IMR-90 (cell line): ENCODE measurements at regions not wholly inside any gene's neighbourhood (a gene's known extent, or its start where the extent isn't known, plus 50 kb on each side); places are given as distances from the start of the nearest gene placed in this dataset.

Source experiments
- ATAC-seq: fragments of 200-7000 bp; cut with Tn5 transposase; 2 replicates; pipeline ENCODE4 v1.9.1; 2020; ENCODE audit warnings: low read depth, mild to moderate bottlenecking, moderate library complexity
- BruUV-seq: library from RNA; stranded (reverse); fragments of 400-500 nt; replicated peaks from 2 replicates; lab custom pipeline; 2021; lab: Mats Ljungman, UMichigan
- CTCF ChIA-PET: fragments of 300-600 bp; formaldehyde crosslinking; extraction: SDS; loops from one replicate; lab custom pipeline; 2021; ENCODE audit warnings: antibody characterized with exemption; lab: Yijun Ruan, JAX
- POLR2A ChIA-PET: fragments of 300-600 bp; sonication (Branson Sonifier 250); formaldehyde crosslinking; loops from one replicate; lab custom pipeline; 2022; ENCODE audit warnings: antibody characterized with exemption; ENCODE audit not compliant: unreplicated experiment; lab: Charles Lee
- DNase-seq: peaks from one replicate; pipeline ENCODE4 v3.0.0; 2013
- H2AFZ ChIP-seq: replicated peaks from 2 replicates; pipeline ENCODE3; 2013; ENCODE audit warnings: low read length, mild to moderate bottlenecking; ENCODE audit not compliant: poor library complexity
- H2AK5ac ChIP-seq: 2 replicates; pipeline ENCODE4 v1.6.1; 2013; ENCODE audit warnings: low read depth, low read length, inconsistent platforms
- H2AK9ac ChIP-seq: replicated peaks from 2 replicates; pipeline ENCODE3; 2013; ENCODE audit warnings: mild to moderate bottlenecking, low read depth, low read length, moderate library complexity; ENCODE audit not compliant: poor library complexity
- H2BK120ac ChIP-seq: 2 replicates; pipeline ENCODE4 v1.6.1; 2013; ENCODE audit warnings: low read depth, low read length, inconsistent platforms
- H2BK15ac ChIP-seq: 3 replicates; pipeline ENCODE4 v1.6.1; 2013; ENCODE audit warnings: low read depth, low read length, inconsistent platforms
- H2BK20ac ChIP-seq: 2 replicates; pipeline ENCODE4 v1.6.1; 2013; ENCODE audit warnings: low read depth, mild to moderate bottlenecking, inconsistent platforms, low read length, moderate library complexity
- H2BK5ac ChIP-seq: 2 replicates; pipeline ENCODE4 v1.6.1; 2013; ENCODE audit warnings: mild to moderate bottlenecking, low read depth, low read length, inconsistent platforms; ENCODE audit not compliant: poor library complexity, severe bottlenecking
- H3K14ac ChIP-seq: replicated peaks from 2 replicates; pipeline ENCODE4 v1.6.1; 2013; ENCODE audit warnings: low read depth, low read length, inconsistent platforms
- H3K18ac ChIP-seq: 2 replicates; pipeline ENCODE4 v1.6.1; 2013; ENCODE audit warnings: low read depth, low read length, control low read depth
- H3K23ac ChIP-seq: 2 replicates; pipeline ENCODE4 v1.6.1; 2013; ENCODE audit warnings: low read depth, low read length, inconsistent platforms
- H3K27ac ChIP-seq: 2 replicates; pipeline ENCODE4 v1.5.1; 2013; ENCODE audit warnings: mild to moderate bottlenecking, control low read depth, low read length; ENCODE audit not compliant: insufficient read depth
- H3K27me3 ChIP-seq: 2 replicates; pipeline ENCODE4 v1.6.1; 2013; ENCODE audit warnings: low read length; ENCODE audit not compliant: control insufficient read depth, insufficient read depth
- H3K36me3 ChIP-seq: 2 replicates; pipeline ENCODE4 v1.6.1; 2013; ENCODE audit warnings: low read length, mixed read lengths; ENCODE audit not compliant: control insufficient read depth, insufficient read depth
- H3K4ac ChIP-seq: 2 replicates; pipeline ENCODE4 v1.6.1; 2013; ENCODE audit warnings: low read depth, low read length, inconsistent platforms
- H3K4me1 ChIP-seq: 2 replicates; pipeline ENCODE4 v1.6.1; 2013; ENCODE audit warnings: low read length, mixed read lengths; ENCODE audit not compliant: control insufficient read depth, insufficient read depth
- H3K4me2 ChIP-seq: 2 replicates; pipeline ENCODE4 v1.6.1; 2013; ENCODE audit warnings: low read depth, mild to moderate bottlenecking, control low read depth, low read length, moderate library complexity
- H3K4me3 ChIP-seq: 2 replicates; pipeline ENCODE4 v1.5.1; 2013; ENCODE audit warnings: low read depth, mild to moderate bottlenecking, control low read depth, low read length, moderate library complexity; ENCODE audit not compliant: insufficient read depth
- H3K56ac ChIP-seq: 2 replicates; pipeline ENCODE4 v1.6.1; 2013; ENCODE audit warnings: low read length, inconsistent platforms; ENCODE audit not compliant: insufficient read depth; ENCODE audit errors: extremely low read depth
- H3K79me1 ChIP-seq, 2 experiments: 2 replicates each; pipeline ENCODE4 v1.6.1; 2013; ENCODE audit warnings: low read length in 2 of 2, inconsistent platforms in 1 of 2, low read depth in 1 of 2
- H3K9ac ChIP-seq: 2 replicates; pipeline ENCODE4 v1.6.1; 2013; ENCODE audit warnings: low read depth, low read length, control low read depth
- H3K9me1 ChIP-seq: 2 replicates; pipeline ENCODE4 v1.6.1; 2013; ENCODE audit warnings: low read length, inconsistent platforms; ENCODE audit not compliant: insufficient read depth
- H3K9me3 ChIP-seq: 2 replicates; pipeline ENCODE4 v1.6.1; 2013; ENCODE audit warnings: low read length; ENCODE audit not compliant: control insufficient read depth, insufficient read depth
- H4K20me1 ChIP-seq: 2 replicates; pipeline ENCODE4 v1.6.1; 2013; ENCODE audit warnings: low read length, inconsistent platforms; ENCODE audit not compliant: insufficient read depth
- H4K5ac ChIP-seq: 2 replicates; pipeline ENCODE4 v1.6.1; 2013; ENCODE audit warnings: mild to moderate bottlenecking, low read depth, low read length, control low read depth
- H4K8ac ChIP-seq, 2 experiments: 2 replicates each; pipeline ENCODE4 v1.6.1; 2013; ENCODE audit warnings: low read depth in 2 of 2, low read length in 2 of 2, control low read depth in 1 of 2, inconsistent platforms in 1 of 2
- H4K91ac ChIP-seq: 2 replicates; pipeline ENCODE4 v1.6.1; 2013; ENCODE audit warnings: low read depth, low read length, inconsistent platforms; ENCODE audit not compliant: insufficient read depth
- BHLHE40 ChIP-seq: fragments of 150-350 bp; IDR thresholded peaks from 2 replicates; pipeline ENCODE4 v1.6.1; 2016; ENCODE audit warnings: mild to moderate bottlenecking, low read depth, low read length
- CEBPB ChIP-seq: IDR thresholded peaks from 2 replicates; pipeline ENCODE4 v1.6.1; 2012; ENCODE audit warnings: low read depth, low read length, improper control_type of control experiment
- CHD1 ChIP-seq: IDR thresholded peaks from 2 replicates; pipeline ENCODE4 v1.6.1; 2012; ENCODE audit warnings: low read depth, low read length, improper control_type of control experiment
- ELK1 ChIP-seq: fragments of 150-350 bp; IDR thresholded peaks from 2 replicates; pipeline ENCODE4 v1.6.1; 2016; ENCODE audit warnings: low read depth, mild to moderate bottlenecking, low read length, moderate library complexity, borderline replicate concordance
- FOS ChIP-seq: fragments of 150-350 bp; IDR thresholded peaks from 2 replicates; pipeline ENCODE4 v1.6.1; 2016; ENCODE audit warnings: low read depth, low read length
- MAZ ChIP-seq: IDR thresholded peaks from 2 replicates; pipeline ENCODE4 v1.6.1; 2012; ENCODE audit warnings: low read depth, mild to moderate bottlenecking, low read length, improper control_type of control experiment, moderate library complexity, borderline replicate concordance
- MXI1 ChIP-seq: IDR thresholded peaks from 2 replicates; pipeline ENCODE4 v1.6.1; 2012; ENCODE audit warnings: low read depth, mild to moderate bottlenecking, low read length, moderate library complexity, borderline replicate concordance
- NFE2L2 ChIP-seq: fragments of 150-350 bp; IDR thresholded peaks from 2 replicates; pipeline ENCODE4 v1.6.1; 2016; ENCODE audit warnings: low read depth, mild to moderate bottlenecking, low read length
- POLR2A ChIP-seq: IDR thresholded peaks from 2 replicates; pipeline ENCODE4 v1.6.1; 2012; ENCODE audit warnings: mild to moderate bottlenecking, low read depth, low read length
- RAD21 ChIP-seq: IDR thresholded peaks from 2 replicates; pipeline ENCODE4 v1.6.1; 2012; ENCODE audit warnings: low read length, improper control_type of control experiment
- RFX5 ChIP-seq: IDR thresholded peaks from 2 replicates; pipeline ENCODE4 v1.8.0; 2012; ENCODE audit warnings: low read depth, mild to moderate bottlenecking, low read length, moderate library complexity
- WGBS, 2 experiments: methylation state at CpG; one replicate each; pipeline versions ENCODE4 v1.1.5 to v1.1.7; 2013; ENCODE audit warnings: missing lambda C conversion rate in 2 of 2; ENCODE audit not compliant: insufficient read length in 1 of 2; ENCODE audit errors: extremely low coverage in 2 of 2; 5-methylcytosine and 5-hydroxymethylcytosine counted together
- dilution Hi-C: fragments of 300-500 bp; cut with HindIII; formaldehyde crosslinking; loops from one replicate; pipeline ENCODE4 v1.14.3; 2018; ENCODE audit warnings: low sequenced_read_pairs; ENCODE audit not compliant: unreplicated experiment
- in situ Hi-C: fragments of 300-500 bp; cut with MboI; formaldehyde crosslinking; loops from 3 replicates; pipeline ENCODE4 v1.14.3; 2019; ENCODE audit warnings: low sequenced_read_pairs, inconsistent platforms, mixed read lengths
- intact Hi-C: fragments of 100-400 bp; cut with micrococcal nuclease; formaldehyde crosslinking; loops from 2 replicates; pipeline ENCODE4 v1.10.0; 2022
- TF ChIP-seq, protein P1 (sequence below): fragments of 150-350 bp; IDR thresholded peaks from 2 replicates; pipeline ENCODE4 v1.6.1; 2017; ENCODE audit warnings: mild to moderate bottlenecking, antibody characterized with exemption, low read length, low read depth
- TF ChIP-seq, protein P2 (sequence below): conservative IDR thresholded peaks from 2 replicates; pipeline ENCODE4 v1.5.1; 2012; ENCODE audit warnings: mild to moderate bottlenecking, low read depth, low read length, improper control_type of control experiment

DNA sequence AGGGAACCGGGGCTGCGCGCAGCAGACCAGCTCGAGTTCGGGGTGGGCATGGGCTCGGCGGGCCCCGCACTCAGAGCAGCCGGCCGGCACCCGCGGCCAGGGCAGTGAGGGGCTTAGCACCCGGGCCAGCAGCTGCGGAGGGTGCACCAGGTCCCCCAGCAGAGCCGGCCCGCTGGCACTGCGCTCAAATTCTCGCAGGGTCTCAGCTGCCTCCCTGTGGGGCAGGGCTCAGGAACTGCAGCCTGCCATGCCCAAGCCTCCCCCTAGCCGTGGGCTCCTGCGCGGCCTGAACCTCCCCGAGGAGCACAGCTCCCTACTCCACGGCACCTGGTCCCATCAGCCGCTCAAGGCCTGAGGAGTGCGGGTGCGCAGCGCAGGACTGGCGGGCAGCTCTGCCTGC lies 172.9 kb upstream of the SLC30A5 start:
- no peaks in the 10 kb centered on the region for H4K20me1 ChIP-seq
- H3K9ac ChIP-seq: no peak overlapping the region
- no peak overlapping the region for H4K91ac ChIP-seq
- no peak overlapping the region for H2BK15ac ChIP-seq
- no peak overlapping the region for H2AK5ac ChIP-seq
- H3K4ac ChIP-seq: no peak overlapping the region
- no peak overlapping the region for H3K18ac ChIP-seq
- H3K9me1 ChIP-seq: no peaks in the 10 kb centered on the region
- intact Hi-C loops (no loop called here), dilution Hi-C loops (no loop called here), in situ Hi-C loops (no loop called here)
- H4K5ac ChIP-seq: no peak overlapping the region
- ATAC-seq (no peak), DNase-seq (no peak)
- H3K4me2 ChIP-seq: no peak overlapping the region
- no peaks in the 10 kb centered on the region for H3K27me3 ChIP-seq
- ChIA-PET CTCF (no interaction called here), POLR2A (no interaction called here)
- 90% methylated on average over 9 of the region's 28 CpGs; no CpG with 5 or more reads in 1 of the 2 experiments for WGBS, 2 experiments
- no peak for TF ChIP-seq CHD1
- TF ChIP-seq MAZ: no peak
- no peak for TF ChIP-seq BHLHE40
- TF ChIP-seq NFE2L2: no peak
- TF ChIP-seq, protein P1, sequence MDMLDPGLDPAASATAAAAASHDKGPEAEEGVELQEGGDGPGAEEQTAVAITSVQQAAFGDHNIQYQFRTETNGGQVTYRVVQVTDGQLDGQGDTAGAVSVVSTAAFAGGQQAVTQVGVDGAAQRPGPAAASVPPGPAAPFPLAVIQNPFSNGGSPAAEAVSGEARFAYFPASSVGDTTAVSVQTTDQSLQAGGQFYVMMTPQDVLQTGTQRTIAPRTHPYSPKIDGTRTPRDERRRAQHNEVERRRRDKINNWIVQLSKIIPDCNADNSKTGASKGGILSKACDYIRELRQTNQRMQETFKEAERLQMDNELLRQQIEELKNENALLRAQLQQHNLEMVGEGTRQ: no peak
- TF ChIP-seq, protein P2, sequence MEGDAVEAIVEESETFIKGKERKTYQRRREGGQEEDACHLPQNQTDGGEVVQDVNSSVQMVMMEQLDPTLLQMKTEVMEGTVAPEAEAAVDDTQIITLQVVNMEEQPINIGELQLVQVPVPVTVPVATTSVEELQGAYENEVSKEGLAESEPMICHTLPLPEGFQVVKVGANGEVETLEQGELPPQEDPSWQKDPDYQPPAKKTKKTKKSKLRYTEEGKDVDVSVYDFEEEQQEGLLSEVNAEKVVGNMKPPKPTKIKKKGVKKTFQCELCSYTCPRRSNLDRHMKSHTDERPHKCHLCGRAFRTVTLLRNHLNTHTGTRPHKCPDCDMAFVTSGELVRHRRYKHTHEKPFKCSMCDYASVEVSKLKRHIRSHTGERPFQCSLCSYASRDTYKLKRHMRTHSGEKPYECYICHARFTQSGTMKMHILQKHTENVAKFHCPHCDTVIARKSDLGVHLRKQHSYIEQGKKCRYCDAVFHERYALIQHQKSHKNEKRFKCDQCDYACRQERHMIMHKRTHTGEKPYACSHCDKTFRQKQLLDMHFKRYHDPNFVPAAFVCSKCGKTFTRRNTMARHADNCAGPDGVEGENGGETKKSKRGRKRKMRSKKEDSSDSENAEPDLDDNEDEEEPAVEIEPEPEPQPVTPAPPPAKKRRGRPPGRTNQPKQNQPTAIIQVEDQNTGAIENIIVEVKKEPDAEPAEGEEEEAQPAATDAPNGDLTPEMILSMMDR: no peak
- no peak for TF ChIP-seq POLR2A
- TF ChIP-seq RFX5: no peak
- no peak for TF ChIP-seq FOS
- TF ChIP-seq RAD21: no peak
- TF ChIP-seq ELK1: no peak
- TF ChIP-seq MXI1: no peak
- no peak for TF ChIP-seq CEBPB
- no peaks in the 10 kb centered on the region for H3K36me3 ChIP-seq
- H2AFZ ChIP-seq: no peak overlapping the region
- H3K9me3 ChIP-seq: no peaks in the 10 kb centered on the region
- no peak overlapping the region for H3K56ac ChIP-seq
- no peaks in the 10 kb centered on the region for H3K79me1 ChIP-seq
- no peak overlapping the region for H3K4me3 ChIP-seq
- no peak overlapping the region for H2BK5ac ChIP-seq
- H2BK120ac ChIP-seq: no peak overlapping the region
- H2AK9ac ChIP-seq: no peak overlapping the region
- H3K27ac ChIP-seq: no peak overlapping the region
- H2BK20ac ChIP-seq: no peak overlapping the region
- BruUV-seq: no TSS peak
- no peak overlapping the region for H3K14ac ChIP-seq
- H3K4me1 ChIP-seq: no peaks in the 10 kb centered on the region
- no peak overlapping the region for H3K23ac ChIP-seq
- H4K8ac ChIP-seq: no peak overlapping the region
